ENCODE measurements at regions not wholly inside any gene's neighbourhood (a gene's known extent, or its start where the extent isn't known, plus 50 kb on each side); places are given as distances from the start of the nearest gene placed in this dataset.
A peak's percentile ranks its signal among the peaks of the same experiment; 100 is the strongest.
"Not testable (repeated sequence)": the region's sequence is repeated elsewhere in the genome, so short reads cannot be mapped to it uniquely, and the experiment has no call there.

- POLR2A ChIA-PET = no interaction called here
- no peak overlapping the region for H3K27ac ChIP-seq (ENCODE audit: low read depth, low read length)
- no peak overlapping the region for H3K4me3 ChIP-seq (ENCODE audit: low read depth, low read length)
- no peak for TF ChIP-seq CTCF (IDR thresholded peaks at IDR 0.05; ENCODE audit: low read depth, low read length)
- CTCF ChIA-PET = no interaction called here
- no peaks in the 10 kb centered on the region for H3K9me3 ChIP-seq (ENCODE audit: control insufficient read depth, insufficient read depth, low read length)
- DNase-seq (ENCODE audit: low read depth, low spot score) = no peak
- peaks cover 11% of the 10 kb centered on the region for H3K27me3 ChIP-seq (ENCODE audit: control insufficient read depth, insufficient read depth, low read length)
Observed at GRCh38 chr5:54397420-54397819, 58.1 kb upstream of the HSPB3 start.

DNA sequence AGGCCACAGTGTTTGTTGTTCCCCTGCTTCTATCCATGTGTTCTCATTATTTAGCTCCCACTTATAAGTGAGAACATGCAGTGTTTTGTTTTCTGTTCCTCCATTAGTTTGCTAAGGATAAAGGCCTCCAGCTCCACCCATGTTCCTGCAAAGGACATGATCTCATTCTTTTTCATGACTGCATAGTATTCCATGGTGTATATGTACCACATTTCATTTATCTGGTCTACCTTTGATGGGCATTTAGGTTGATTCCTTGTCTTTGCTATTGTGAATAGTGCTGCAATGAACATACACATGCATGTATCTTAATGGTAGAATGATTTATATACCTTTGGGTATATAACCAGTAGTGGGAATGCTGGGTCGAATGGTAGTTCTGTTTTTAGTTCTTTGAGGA lies 62.5 kb upstream of the HSPB3 start:
- CTCF ChIA-PET; H3K9me3 ChIP-seq (ENCODE audit: control insufficient read depth, insufficient read depth, low read length); POLR2A ChIA-PET; H3K4me3 ChIP-seq (ENCODE audit: low read depth, low read length); DNase-seq (ENCODE audit: low read depth, low spot score); H3K27ac ChIP-seq (ENCODE audit: low read depth, low read length); H3K27me3 ChIP-seq (ENCODE audit: control insufficient read depth, insufficient read depth, low read length): not testable (repeated sequence)

DNA sequence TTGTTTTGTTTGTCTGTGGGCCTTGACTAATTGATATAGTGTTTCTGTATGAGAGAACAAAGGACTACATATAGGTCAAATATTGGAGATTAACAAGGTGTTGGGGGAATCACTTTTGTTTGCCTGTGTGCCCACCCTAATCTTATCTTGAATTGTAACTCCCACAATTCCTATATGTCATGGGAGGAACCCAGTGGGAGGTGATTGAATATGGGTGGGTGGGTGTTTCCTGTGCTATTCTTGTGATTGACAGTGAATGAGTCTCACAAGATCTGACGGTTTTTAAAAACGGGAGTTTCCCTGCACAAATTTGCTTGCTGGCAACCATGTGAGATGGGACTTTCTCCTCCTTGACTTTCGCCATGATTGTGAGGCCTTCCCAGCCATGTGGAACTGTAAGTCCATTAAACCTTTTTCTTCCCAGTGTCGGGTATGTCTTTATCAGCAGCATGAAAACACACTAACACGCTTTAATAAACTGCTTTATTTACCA lies 64.9 kb upstream of the HSPB3 start:
- no peak for TF ChIP-seq CTCF (IDR thresholded peaks at IDR 0.05; ENCODE audit: low read depth, low read length)
- DNase-seq (ENCODE audit: low read depth, low spot score) = no peak
- Histone ChIP-seq H3K27me3 (ENCODE audit: control insufficient read depth, insufficient read depth, low read length) (peaks cover 3% of the 10 kb centered on the region), H3K27ac (ENCODE audit: low read depth, low read length) (no peak overlapping the region), H3K9me3 (ENCODE audit: control insufficient read depth, insufficient read depth, low read length) (no peaks in the 10 kb centered on the region), H3K4me3 (ENCODE audit: low read depth, low read length) (no peak overlapping the region)
- ChIA-PET POLR2A (interaction anchor here (0.6 kb wide), 1 partner anchor 1029 kb away, joined by 3 read pairs; no protein-coding TSS in a partner anchor), CTCF (interaction anchor here (1.5 kb wide), 1 partner anchor 29 kb away, joined by 3 read pairs; no protein-coding TSS in a partner anchor)

- CTCF ChIA-PET = interaction anchor here (1.5 kb wide), 1 partner anchor 30 kb away, joined by 3 read pairs; no protein-coding TSS in a partner anchor
- Histone ChIP-seq H3K27me3 (ENCODE audit: control insufficient read depth, insufficient read depth, low read length) (peaks cover 3% of the 10 kb centered on the region), H3K4me3 (ENCODE audit: low read depth, low read length) (no peak overlapping the region), H3K9me3 (ENCODE audit: control insufficient read depth, insufficient read depth, low read length) (no peaks in the 10 kb centered on the region), H3K27ac (ENCODE audit: low read depth, low read length) (no peak overlapping the region)
- no peak for TF ChIP-seq CTCF (IDR thresholded peaks at IDR 0.05; ENCODE audit: low read depth, low read length)
- peak; percentile 86 for DNase-seq (ENCODE audit: low read depth, low spot score)
- POLR2A ChIA-PET = interaction anchor here (0.6 kb wide), 1 partner anchor 1028 kb away, joined by 3 read pairs; no protein-coding TSS in a partner anchor
Observed at GRCh38 chr5:54390015-54390414, 65.5 kb upstream of the HSPB3 start.

DNA sequence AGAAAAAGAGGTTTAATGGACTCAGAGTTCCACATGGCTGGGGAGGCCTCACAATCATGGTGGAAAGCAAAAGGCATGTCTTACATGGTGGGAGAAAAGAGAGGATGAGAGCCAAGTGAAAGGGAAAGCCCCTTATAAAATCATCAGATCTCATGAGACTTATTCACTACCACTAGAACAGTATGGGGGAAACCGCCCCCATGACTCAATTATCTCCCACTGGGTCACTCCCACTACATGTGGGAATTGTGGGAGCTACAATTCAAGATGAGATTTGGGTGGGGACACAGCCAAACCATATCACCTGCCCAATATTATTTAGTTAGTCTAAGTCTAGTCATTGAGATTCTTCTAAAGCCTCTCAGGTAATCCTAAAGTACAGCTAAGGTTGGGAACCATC lies 66.1 kb upstream of the HSPB3 start:
- H3K9me3 ChIP-seq (ENCODE audit: control insufficient read depth, insufficient read depth, low read length); H3K27me3 ChIP-seq (ENCODE audit: control insufficient read depth, insufficient read depth, low read length); H3K27ac ChIP-seq (ENCODE audit: low read depth, low read length); H3K4me3 ChIP-seq (ENCODE audit: low read depth, low read length); DNase-seq (ENCODE audit: low read depth, low spot score); POLR2A ChIA-PET: not testable (repeated sequence)
- CTCF ChIA-PET = interaction anchor here (1.5 kb wide), 1 partner anchor 30 kb away, joined by 3 read pairs; no protein-coding TSS in a partner anchor

DNA sequence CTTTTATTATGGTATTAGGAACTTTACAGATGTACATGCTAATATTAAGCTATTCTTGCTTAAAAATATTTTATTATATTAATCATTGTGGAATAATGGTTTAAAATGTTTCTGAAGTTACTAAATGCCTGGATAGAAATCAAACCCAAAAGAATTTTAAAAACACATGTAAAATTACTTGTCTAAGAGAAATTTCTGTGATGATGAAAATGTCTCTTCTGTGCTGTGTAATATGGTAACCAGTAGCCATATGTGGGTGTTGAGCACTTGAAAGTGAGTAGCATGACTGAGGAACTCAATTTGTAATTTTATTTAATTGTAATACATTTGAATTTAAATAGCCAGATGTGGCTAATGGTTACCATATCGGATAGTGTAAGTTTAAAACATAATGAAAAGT lies 66.7 kb upstream of the HSPB3 start:
- Histone ChIP-seq H3K9me3 (ENCODE audit: control insufficient read depth, insufficient read depth, low read length) (no peaks in the 10 kb centered on the region), H3K27ac (ENCODE audit: low read depth, low read length) (no peak overlapping the region), H3K4me3 (ENCODE audit: low read depth, low read length) (no peak overlapping the region), H3K27me3 (ENCODE audit: control insufficient read depth, insufficient read depth, low read length) (no peaks in the 10 kb centered on the region)
- no peak for TF ChIP-seq CTCF (IDR thresholded peaks at IDR 0.05; ENCODE audit: low read depth, low read length)
- POLR2A ChIA-PET = interaction anchor here (1.2 kb wide), 1 partner anchor 79 kb away, joined by 7 read pairs; the partner anchor contains the start of gene ARL15
- CTCF ChIA-PET = interaction anchor here (1.1 to 1.5 kb wide), 3 partner anchors 31 to 145 kb away, joined by 3 to 5 read pairs (median 4); no protein-coding TSS in a partner anchor
- no peak for DNase-seq (ENCODE audit: low read depth, low spot score)

All from AG04450 (cell line).